ENCODE measurements at regions not wholly inside any gene's neighbourhood (a gene's known extent, or its start where the extent isn't known, plus 50 kb on each side); places are given as distances from the start of the nearest gene placed in this dataset.
"Not testable (repeated sequence)": the region's sequence is repeated elsewhere in the genome, so short reads cannot be mapped to it uniquely, and the experiment has no call there.

DNA sequence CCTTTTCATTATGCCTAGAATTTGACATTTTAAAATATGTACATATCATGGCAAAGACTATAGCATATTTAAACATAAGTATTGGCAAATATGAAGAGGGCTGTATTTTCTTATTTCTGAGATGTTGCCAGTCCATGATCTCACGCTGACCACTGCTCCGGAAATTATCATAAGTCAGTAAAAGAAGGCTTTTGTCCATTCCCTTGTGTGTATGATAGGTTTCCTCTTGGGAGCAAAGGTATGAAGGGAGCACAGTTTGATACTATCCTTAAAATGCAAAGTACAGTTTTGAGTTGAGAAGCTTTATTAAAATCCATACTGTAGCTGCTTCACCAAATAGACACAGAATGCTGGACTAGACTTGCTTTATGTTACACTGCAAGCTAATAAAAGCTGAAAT lies 52.6 kb upstream of the AGA start:
- intact Hi-C loops (cut with DNase I), result no loop called here
- DNase-seq (ENCODE audit: low spot score), result no peak

DNA sequence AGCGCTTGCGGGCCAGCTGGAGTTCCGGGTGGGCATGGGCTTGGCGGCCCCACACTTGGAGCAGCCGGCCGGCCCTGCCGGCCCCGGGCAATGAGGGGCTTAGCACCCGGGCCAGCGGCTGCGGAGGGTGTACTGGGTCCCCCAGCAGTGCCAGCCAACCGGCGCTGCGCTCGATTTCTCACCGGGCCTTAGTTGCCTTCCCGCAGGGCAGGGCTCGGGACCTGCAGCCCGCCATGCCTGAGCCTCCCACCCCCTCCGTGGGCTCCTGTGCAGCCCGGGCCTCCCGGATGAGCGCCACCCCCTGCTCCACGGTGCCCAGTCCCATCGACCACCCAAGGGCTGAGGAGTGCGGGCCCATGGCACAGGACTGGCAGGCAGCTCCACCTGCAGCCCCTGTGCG lies 53.4 kb upstream of the AGA start:
- intact Hi-C loops (cut with DNase I), result not testable (repeated sequence)

DNA sequence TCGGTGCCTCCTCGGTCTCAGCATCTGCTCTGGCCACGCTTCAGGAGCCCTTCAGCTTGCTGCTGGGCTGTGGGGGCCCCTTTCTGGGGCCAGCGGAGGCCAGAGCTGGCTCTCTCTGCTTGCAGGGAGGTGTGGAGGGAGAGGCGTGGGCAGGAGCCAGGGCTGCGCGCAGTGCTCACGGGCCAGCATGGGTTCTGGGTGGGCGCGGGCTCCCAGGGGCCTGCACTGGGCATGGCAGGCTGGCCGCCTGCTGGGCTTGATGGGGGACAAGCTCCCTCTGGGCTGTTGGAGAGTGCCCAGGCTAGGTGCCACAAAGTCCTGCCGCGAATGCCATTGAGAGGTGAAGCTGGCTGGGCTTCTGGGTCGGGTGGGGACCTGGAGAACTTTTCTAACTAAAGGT lies 57.3 kb upstream of the AGA start:
- intact Hi-C loops (cut with DNase I), result no loop called here
- peak; percentile 62 for DNase-seq (ENCODE audit: low spot score)

More for the DNA sequence above, 53.4 kb upstream of the AGA start:
- peak; percentile 61 for DNase-seq (ENCODE audit: low spot score)

DNA sequence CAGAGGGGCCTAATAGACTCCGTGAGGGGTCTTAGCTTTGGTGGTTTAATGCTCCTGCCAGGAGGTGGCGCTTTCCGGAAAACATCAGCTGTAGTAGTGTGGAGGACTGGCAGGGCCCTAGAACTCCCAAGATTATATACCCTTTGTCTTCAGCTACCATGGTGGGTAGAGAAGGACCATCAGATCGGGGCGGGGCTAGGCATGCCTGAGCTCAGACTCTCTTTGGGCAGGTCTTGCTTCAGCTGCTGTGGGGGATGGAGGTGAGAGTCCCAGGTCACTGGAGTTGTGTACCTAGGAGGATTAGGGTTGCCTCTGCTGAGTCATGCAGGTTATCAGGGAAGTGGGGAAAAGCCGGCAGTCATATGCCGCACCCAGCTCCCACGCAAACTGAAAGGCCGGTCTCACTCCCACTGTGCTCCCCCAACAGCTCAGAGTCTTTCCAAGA lies 63.0 kb upstream of the AGA start:
- intact Hi-C loops (cut with DNase I), result no loop called here
- no peak for DNase-seq (ENCODE audit: low spot score)

DNA sequence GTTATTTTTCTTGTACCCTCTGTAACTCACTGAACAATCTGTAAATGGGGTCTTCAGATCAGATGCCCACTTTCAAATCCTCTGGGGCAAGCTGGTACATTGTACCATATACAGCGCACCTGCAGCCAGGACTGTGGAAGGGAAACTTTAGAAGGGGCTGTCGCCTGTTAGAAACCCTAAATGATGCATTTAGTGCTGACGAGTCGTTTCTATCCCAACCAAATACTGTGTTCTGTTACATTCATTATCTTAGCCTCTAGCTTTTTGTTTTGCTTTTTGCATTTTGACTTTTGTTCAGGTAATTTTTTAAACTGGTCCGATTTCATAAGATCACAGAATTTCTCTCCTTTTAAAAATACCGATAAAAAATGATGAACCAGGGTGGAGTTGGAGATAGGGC lies 66.4 kb upstream of the AGA start:
- intact Hi-C loops (cut with DNase I), result no loop called here
- no peak for DNase-seq (ENCODE audit: low spot score)

DNA sequence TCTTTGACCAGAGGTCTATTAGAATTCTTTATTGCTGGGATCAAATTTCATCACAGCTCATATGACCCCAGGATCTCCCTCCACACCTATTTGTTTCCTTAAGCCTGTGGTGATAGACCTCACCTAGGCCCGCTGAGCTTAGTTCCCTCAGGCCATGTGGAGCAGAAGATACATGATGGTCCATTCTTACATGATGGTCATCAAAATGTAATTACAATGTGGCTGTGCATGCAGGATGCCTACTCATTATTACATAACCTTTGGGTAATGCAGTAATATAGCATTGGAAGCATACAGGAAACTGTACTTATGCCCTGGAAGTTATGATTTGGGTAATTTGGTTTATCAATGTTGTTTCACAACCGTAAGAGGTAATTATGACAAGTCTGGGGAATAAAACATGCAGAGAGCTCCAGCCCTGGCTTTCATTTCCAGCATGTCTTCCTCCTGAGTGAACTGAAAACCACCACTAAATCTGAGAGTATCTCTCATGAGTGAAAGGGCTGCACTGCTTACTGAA lies 67.0 kb upstream of the AGA start:
- intact Hi-C loops (cut with DNase I), result no loop called here
- DNase-seq (ENCODE audit: low spot score), result no peak

DNA sequence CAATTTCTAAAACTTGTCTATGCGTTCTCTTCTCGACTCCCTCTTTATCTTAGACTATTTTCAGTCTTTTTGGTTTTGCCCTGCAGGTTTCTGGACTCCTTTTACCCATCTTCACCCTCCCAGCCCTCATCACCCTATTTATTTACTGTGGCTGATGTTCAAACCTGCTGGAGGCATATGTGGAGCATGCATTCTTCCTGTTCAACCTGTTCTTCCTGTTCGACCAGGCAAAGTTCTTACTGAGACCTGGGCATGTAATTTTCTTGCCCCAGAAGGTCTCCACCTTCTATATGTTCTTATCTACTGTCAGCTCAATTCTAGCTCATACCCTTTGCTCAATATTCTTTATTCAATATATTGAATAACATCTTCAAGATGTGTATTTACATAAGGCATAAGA lies 69.4 kb upstream of the AGA start:
- intact Hi-C loops (cut with DNase I), result no loop called here
- no peak for DNase-seq (ENCODE audit: low spot score)

DNA sequence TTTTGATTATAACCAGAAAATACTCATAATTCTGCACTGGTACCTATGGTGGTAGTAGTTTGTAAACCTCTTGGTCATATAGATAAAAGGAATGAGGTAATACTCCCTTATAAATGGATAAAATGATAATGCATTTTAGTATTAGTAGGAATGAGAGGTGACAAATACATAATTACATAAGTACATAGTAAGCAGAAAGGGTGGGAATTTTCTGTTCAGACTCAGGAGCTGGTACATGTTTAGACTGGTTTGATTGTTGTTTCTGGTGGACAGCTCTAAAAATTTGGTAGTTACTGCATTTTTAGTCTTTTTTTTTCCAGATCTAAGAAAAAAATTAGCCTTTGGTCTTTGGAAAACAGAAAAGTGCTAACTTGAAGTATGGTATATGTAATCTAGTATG lies 70.4 kb upstream of the AGA start:
- intact Hi-C loops (cut with DNase I), result no loop called here
- no peak for DNase-seq (ENCODE audit: low spot score)

DNA sequence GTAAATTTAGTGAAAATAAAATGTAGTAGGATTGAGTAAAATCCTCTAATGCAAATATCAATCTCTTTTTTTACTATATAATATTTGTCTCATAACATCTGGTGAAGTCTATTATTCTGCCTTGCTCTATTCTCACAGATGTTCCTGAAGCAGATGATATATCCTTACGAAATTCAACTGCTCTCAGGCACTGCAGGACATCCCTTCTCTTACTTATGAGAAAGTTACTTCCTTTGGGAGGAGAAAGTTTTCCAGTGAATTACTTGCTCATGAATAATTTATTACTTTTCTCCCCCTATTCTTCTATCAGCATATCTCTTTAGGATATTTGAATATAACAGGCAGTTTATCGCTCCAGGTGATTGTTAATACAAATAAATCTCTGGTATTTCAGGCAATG lies 75.6 kb upstream of the AGA start:
- intact Hi-C loops (cut with DNase I), result no loop called here
- DNase-seq (ENCODE audit: low spot score), result no peak

DNA sequence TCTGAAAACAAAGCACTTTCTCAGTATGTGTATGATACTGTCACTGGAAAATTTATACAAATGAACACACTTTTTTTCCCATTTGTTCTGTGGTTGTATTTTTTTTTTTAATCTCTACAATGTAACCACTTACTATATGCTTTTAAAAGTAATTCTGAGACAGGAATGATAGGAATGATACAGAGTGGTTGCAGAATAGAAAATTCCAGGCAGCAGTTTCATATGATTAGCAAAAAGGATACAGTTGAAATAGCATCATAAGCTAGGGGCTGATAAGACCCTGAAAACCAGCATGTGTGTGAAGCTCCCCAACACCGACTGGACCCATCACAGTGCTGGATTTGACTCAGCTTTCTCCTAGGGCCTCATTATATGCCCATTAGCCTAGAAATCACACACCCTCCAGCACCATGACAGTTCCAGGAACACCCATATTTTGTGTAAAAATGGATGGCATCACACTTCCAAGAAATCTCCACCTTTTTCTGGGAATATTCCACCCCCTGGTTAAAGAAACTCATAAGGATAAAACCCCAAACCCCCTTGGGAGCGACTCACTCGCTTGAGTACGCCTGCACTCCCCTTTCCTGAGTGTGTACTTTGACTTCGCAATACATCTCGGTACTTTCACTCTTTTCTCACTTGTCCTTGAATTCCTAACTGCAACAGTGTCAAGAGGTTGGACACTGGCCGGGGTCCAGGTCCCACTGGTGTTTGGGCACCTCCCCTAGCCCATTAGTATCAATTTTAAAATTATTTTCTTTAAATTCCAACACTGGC lies 77.4 kb upstream of the AGA start:
- intact Hi-C loops (cut with DNase I), result no loop called here
- DNase-seq (ENCODE audit: low spot score), result no peak

DNA sequence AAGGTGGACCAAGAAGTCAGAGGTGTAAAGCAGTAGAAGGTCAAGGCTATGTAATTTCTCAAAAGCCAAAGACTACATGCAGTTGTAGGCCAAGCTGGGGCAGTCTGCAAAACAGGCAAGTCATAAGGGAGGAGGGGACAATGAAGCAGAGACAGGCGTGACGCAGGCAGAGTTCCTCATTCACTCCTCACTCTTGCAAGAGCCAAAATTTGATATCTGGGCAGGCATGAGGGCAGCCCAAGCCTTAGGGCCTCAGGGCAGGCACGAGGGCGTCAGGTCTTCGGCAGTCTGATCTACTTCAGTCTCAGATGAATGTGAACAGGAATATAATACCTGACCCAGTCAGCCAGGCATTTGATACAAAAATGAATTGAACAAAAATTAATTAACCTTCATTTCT lies 86.4 kb upstream of the AGA start:
- intact Hi-C loops (cut with DNase I), result no loop called here
- no peak for DNase-seq (ENCODE audit: low spot score)

DNA sequence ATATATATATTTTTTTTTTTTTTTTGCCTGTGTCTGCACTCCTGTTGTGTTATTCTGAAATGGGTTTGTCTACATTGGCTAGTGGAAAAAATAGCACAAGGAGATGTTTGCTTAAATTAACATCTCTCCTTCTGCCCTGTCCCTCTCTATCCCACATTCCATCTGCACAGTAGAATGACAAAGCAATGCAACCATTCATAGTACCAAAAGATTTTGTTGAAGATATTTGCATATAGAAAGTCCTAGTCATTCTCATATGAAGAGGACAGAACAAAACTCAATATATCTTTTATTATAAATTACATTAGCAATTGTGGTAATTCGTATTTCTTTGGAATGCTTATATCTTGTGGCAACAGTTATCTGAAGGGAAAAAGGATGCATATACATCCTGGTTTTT lies 88.3 kb upstream of the AGA start:
- intact Hi-C loops (cut with DNase I), result no loop called here

DNA sequence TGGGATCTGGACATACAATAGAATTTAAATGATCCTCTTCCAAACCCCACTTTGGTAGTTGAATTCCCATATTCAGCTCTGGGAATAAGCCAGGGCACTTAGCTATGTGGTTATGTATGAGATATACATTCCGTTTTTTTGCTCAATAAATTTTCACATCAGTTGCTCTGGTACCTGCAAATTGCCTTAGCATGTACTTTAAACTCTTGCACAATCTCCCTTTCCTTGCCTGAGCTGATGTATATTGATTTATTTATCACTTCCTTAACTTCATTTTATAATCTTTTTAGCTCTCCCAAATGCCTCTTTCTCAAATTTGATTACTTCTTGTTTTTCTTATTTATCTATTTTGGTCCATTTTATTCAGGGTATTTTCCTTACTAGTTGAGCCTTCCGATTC lies 90.1 kb upstream of the AGA start:
- intact Hi-C loops (cut with DNase I), result no loop called here
- DNase-seq (ENCODE audit: low spot score), result no peak

More for the DNA sequence above, 88.3 kb upstream of the AGA start:
- DNase-seq (ENCODE audit: low spot score), result no peak

DNA sequence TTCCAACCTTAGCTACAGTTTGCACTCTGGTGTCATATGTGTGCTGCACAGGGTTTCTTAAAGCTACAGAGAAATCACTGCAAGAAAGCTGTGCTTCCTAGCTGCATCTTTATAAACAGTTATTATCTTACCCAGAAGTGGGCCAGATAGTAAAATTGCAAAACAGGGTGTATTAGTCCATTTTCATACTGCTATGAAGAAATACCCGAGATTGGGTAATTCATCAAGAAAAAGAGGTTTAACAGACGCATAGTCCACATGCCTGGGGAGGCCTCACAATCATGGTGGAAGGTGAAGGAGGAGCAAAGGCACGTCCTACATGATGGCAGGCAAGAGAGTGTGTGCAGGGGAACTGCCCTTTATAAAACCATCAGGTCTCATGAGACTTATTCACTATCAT lies 92.6 kb upstream of the AGA start:
- intact Hi-C loops (cut with DNase I); DNase-seq (ENCODE audit: low spot score): not testable (repeated sequence)

DNA sequence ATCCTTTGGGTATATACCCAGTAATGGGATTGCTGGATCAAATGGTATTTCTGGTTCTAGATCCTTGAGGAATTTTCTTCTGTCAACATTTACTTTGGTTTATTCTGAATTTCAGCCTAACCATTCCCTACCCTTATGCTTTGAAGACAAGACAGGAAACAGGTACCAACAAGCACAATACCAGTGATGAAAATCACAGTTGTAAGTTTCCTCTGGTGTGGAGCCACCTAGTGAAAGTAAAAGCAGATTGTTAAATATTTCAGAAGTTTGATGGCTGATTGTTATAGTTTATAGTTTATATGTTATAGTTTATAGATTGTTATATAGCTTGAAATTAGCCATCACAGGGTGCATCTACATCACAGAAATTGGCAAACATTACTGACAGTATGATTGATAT lies 104.5 kb upstream of the AGA start:
- no peak for DNase-seq (ENCODE audit: low spot score)
- intact Hi-C loops (cut with DNase I), result no loop called here

DNA sequence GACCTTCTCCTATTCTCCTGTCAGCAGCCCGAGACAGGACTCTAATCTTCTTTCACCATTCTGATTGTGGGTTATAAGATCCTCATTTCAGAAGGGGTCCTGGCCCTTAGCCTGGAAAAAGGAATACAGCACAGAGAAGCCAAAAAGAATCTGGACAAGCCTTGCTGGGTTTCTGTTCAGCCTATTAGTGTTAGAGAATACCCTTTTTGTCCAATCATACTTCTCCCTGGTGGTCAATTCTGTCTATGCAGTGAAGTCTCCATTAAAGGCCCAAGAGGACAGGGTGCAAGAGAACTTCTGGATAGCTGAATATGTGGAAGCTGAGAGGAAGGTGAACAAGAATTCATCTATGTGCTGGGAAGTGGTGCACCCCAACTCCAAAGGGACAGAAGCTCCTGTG lies 105.7 kb upstream of the AGA start:
- intact Hi-C loops (cut with DNase I), result no loop called here
- no peak for DNase-seq (ENCODE audit: low spot score)

DNA sequence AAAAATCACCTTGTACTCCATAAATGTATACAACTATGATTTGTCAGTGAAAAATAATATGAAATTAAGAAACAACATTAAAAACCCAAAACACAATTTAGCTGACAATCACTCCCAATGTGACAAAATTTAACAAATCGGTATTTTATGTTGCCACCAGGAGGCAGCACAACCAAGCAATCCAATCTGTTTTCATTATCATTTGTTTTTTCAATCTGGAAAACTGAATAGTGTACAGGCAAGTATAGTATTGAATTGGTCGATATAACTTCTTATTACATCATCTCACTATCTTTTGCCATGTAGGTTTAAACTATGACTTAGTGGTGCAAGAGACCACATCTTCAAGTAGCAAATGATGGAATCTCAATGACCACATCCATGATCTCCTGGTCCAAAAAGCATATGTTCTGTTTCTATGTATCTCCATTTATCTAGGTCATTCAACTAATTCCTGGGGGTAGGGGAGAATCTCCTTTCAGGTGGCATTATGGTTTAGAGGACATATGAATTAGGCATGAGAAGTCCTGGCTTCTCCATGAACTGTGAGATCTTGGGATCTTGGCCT lies 112.9 kb upstream of the AGA start:
- DNase-seq (ENCODE audit: low spot score), result no peak
- intact Hi-C loops (cut with DNase I), result no loop called here

DNA sequence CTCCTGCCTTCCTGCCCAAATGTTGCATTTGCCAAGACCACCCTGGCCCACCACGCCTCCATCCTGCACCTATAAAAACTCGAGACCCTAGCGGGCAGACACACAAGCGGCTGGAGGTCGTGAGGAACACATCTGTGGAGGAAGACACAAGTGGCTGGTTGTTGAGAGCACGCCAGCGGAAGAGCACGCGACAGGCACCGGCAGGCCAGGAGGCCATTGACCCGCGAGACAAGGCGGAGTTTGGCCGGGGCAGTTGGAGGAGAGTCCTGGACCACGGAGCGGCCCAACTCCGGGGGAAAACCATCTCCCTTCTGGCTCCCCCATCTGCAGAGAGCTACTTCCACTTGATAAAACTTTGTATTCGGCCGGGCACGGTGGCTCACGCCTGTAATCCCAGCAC lies 115.2 kb upstream of the AGA start:
- DNase-seq (ENCODE audit: low spot score), result no peak
- intact Hi-C loops (cut with DNase I), result no loop called here

DNA sequence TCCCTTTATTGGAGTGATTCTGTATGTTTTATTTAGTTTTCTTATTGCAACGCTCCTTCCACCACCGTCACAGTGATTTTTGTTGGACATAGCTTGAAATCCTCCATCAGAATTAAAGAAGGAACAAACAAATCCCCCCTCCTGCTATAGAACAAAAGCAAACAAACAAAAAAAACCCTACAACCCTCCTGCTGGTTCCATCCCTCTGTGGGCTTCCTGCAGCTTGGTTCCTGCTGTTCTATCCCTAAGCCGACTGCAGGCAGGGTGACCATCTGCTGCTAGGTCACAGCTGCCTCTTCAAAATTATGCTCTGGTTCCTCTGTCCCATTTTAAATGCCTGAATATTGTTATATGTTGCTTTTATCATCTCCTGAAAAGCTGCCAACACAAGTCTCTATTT lies 116.8 kb upstream of the AGA start:
- intact Hi-C loops (cut with DNase I), result no loop called here
- DNase-seq (ENCODE audit: low spot score), result no peak

DNA sequence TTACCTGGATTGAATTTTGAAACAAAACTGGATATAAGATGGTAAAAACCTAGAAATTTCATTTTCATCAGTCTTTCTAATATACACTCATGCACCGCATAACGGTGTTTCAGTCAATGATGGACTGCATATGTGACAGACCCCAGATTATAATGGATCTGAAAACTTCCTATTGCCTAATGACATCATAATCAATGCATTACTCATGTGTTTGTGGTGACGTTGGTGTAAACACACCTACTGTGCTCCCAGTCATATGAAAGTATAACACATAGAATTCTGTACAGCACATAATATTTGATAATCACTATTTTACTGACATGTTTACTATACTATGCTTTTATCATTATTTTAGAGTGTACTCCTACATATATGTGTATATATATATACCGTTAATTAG lies 119.9 kb upstream of the AGA start:
- intact Hi-C loops (cut with DNase I), result no loop called here
- no peak for DNase-seq (ENCODE audit: low spot score)

DNA sequence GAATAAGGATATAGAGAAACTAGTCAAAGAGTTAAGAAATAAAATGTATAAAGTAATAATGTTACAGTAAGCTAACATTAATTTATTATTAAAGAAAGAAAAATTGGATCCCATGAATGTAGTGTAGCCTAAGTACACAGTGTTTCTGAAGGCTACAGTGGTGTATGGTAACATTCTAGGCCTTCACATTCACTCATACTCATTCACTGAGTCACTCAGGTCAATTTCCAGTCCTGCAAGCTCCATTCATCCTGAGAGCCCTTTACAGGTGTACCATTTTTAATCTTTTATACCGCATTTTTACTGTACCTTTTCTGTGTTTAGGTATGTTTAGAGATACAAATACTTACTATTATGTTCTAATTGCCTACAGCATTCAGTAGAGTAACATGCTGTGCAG lies 120.6 kb upstream of the AGA start:
- no peak for DNase-seq (ENCODE audit: low spot score)

More for the DNA sequence above, 120.6 kb upstream of the AGA start:
- intact Hi-C loops (cut with DNase I), result no loop called here

Data from posterior vena cava (tissue), 2 donors.